ENCODE measurements at regions not wholly inside any gene's neighbourhood (a gene's known extent, or its start where the extent isn't known, plus 50 kb on each side); places are given as distances from the start of the nearest gene placed in this dataset.

DNA sequence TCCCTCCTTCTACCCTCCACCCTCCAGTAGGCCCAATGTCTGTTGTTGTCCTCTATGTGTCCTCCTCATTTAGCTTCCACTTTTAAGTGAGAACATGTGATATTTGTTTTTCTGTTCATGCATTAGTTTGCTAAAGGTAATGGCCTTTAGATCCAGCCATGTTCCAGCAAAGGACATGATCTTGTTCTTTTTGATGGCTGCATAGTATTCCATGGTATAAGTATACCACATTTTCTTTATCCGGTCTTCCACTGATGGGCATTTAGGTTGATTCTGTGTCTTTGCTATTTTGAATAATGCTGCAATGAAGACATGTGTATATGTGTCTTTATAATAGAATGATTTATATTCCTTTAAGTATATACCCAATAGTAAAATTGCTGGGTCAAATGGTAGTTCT lies 232.5 kb upstream of the PRR16 start:
- H3K27me3 ChIP-seq (ENCODE audit: control insufficient read depth, insufficient read depth, low read length): no peaks in the 10 kb centered on the region
- H2AFZ ChIP-seq: no peak overlapping the region
- H3K4me2 ChIP-seq (ENCODE audit: low read length): no peak overlapping the region
- no peak overlapping the region for H3K9ac ChIP-seq
- H3K4me3 ChIP-seq (ENCODE audit: low read depth, low read length): no peak overlapping the region
- H3K36me3 ChIP-seq (ENCODE audit: control insufficient read depth, insufficient read depth, low read length): no peaks in the 10 kb centered on the region
- H3K9me3 ChIP-seq (ENCODE audit: control insufficient read depth, low read length): no peaks in the 10 kb centered on the region
- H3K27ac ChIP-seq: no peak overlapping the region
- TF ChIP-seq, protein P1, sequence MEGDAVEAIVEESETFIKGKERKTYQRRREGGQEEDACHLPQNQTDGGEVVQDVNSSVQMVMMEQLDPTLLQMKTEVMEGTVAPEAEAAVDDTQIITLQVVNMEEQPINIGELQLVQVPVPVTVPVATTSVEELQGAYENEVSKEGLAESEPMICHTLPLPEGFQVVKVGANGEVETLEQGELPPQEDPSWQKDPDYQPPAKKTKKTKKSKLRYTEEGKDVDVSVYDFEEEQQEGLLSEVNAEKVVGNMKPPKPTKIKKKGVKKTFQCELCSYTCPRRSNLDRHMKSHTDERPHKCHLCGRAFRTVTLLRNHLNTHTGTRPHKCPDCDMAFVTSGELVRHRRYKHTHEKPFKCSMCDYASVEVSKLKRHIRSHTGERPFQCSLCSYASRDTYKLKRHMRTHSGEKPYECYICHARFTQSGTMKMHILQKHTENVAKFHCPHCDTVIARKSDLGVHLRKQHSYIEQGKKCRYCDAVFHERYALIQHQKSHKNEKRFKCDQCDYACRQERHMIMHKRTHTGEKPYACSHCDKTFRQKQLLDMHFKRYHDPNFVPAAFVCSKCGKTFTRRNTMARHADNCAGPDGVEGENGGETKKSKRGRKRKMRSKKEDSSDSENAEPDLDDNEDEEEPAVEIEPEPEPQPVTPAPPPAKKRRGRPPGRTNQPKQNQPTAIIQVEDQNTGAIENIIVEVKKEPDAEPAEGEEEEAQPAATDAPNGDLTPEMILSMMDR (IDR thresholded peaks at IDR 0.05): no peak
- H3K4me1 ChIP-seq: no peaks in the 10 kb centered on the region
- no peaks in the 10 kb centered on the region for H3K79me2 ChIP-seq

DNA sequence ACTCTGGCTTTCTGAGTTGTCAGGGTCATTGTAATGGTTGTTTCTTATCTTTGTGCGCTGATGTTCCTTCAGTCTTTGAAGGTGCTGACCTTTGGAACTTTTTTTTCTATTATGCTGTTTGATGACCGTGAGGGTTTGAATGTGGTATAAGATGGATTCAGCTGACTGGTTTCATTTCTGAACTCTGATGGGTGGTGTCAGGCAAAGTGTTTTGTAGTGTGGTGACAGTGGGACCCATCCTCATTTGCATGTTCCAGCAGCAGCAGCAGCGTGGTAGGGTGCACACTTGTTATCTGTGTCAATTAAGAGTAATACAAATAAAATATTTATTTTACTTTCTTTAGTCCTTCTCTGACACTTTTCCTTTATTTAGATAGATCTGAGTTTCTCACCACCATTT lies 227.7 kb upstream of the PRR16 start:
- Histone ChIP-seq H3K27ac (no peak overlapping the region), H2AFZ (no peak overlapping the region), H3K9ac (no peak overlapping the region), H3K4me3 (ENCODE audit: low read depth, low read length) (no peak overlapping the region), H3K4me2 (ENCODE audit: low read length) (no peak overlapping the region), H3K27me3 (ENCODE audit: control insufficient read depth, insufficient read depth, low read length) (no peaks in the 10 kb centered on the region), H3K9me3 (ENCODE audit: control insufficient read depth, low read length) (no peaks in the 10 kb centered on the region), H3K79me2 (no peaks in the 10 kb centered on the region), H3K4me1 (no peaks in the 10 kb centered on the region), H3K36me3 (ENCODE audit: control insufficient read depth, insufficient read depth, low read length) (no peaks in the 10 kb centered on the region)
- TF ChIP-seq, protein P1 (IDR thresholded peaks at IDR 0.05): no peak

DNA sequence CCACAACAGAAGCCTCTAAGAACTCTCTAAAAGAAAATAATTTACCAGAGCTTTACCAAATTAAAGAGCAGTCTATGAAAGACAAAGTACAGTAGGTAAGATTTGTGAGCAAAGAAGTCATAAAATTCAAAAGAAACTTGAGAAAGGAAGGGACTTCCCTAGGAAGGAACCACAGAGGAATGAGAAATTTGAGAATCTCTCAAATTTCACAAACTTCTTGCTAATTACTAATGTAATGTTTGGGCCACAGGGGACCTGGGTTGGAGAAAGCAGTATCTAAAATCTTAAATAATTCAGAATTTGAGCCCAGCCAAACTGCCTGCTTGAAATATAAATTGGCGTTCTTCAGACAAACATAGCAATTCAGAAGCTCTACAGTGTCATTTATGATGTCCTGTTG lies 225.0 kb upstream of the PRR16 start:
- Histone ChIP-seq H3K9me3 (ENCODE audit: control insufficient read depth, low read length) (no peaks in the 10 kb centered on the region), H3K9ac (no peak overlapping the region), H3K4me1 (no peaks in the 10 kb centered on the region), H3K4me2 (ENCODE audit: low read length) (no peak overlapping the region), H2AFZ (no peak overlapping the region), H3K4me3 (ENCODE audit: low read depth, low read length) (no peak overlapping the region), H3K27me3 (ENCODE audit: control insufficient read depth, insufficient read depth, low read length) (no peaks in the 10 kb centered on the region), H3K36me3 (ENCODE audit: control insufficient read depth, insufficient read depth, low read length) (no peaks in the 10 kb centered on the region), H3K27ac (no peak overlapping the region), H3K79me2 (no peaks in the 10 kb centered on the region)
- TF ChIP-seq, protein P1 (IDR thresholded peaks at IDR 0.05): no peak

DNA sequence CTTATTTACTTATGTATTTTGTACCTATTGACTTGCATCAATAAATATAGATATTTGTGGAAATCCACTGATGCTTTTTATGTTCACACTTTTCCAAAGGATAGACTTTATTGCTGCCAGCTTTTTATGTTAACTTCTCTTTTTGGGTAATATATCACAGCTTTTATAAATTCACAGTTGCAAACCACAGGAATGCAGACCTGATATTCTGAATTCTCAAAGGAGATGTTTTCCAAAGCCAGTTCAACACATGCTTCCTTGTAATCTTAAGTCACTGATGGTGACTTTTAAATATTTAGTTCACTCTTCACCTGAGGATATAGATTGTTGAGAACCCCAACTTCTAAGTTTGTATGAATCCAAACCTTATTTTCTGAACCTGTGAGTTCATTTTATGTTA lies 223.4 kb upstream of the PRR16 start:
- Histone ChIP-seq H3K4me2 (ENCODE audit: low read length) (no peak overlapping the region), H2AFZ (no peak overlapping the region), H3K4me1 (no peaks in the 10 kb centered on the region), H3K4me3 (ENCODE audit: low read depth, low read length) (no peak overlapping the region), H3K27ac (no peak overlapping the region), H3K79me2 (no peaks in the 10 kb centered on the region), H3K27me3 (ENCODE audit: control insufficient read depth, insufficient read depth, low read length) (no peaks in the 10 kb centered on the region), H3K9me3 (ENCODE audit: control insufficient read depth, low read length) (no peaks in the 10 kb centered on the region), H3K9ac (no peak overlapping the region), H3K36me3 (ENCODE audit: control insufficient read depth, insufficient read depth, low read length) (no peaks in the 10 kb centered on the region)
- TF ChIP-seq, protein P1 (IDR thresholded peaks at IDR 0.05): no peak

DNA sequence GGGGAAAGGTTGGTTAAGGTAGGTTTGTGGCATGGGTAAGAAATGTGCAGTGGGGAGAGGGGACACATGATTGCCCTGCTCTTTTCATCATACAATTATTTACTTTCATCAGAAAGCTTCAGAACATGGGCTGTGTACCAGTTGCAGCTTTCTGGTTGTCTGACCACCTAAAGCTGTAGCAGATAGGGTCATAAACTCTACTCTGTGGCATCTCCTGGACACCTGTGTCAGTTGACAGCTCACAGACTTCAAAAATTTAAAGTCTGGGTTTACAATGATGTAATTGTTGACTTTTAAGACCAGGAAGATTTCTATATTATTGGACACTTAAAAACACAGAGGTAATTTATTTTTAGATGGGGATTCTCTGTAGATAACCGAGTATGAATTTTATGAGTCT lies 222.7 kb upstream of the PRR16 start:
- H3K36me3 ChIP-seq (ENCODE audit: control insufficient read depth, insufficient read depth, low read length): no peaks in the 10 kb centered on the region
- H3K4me2 ChIP-seq (ENCODE audit: low read length): no peak overlapping the region
- TF ChIP-seq, protein P1 (IDR thresholded peaks at IDR 0.05): no peak
- no peak overlapping the region for H3K27ac ChIP-seq
- no peaks in the 10 kb centered on the region for H3K79me2 ChIP-seq
- no peak overlapping the region for H3K9ac ChIP-seq
- H3K27me3 ChIP-seq (ENCODE audit: control insufficient read depth, insufficient read depth, low read length): no peaks in the 10 kb centered on the region
- H3K4me3 ChIP-seq (ENCODE audit: low read depth, low read length): no peak overlapping the region
- no peak overlapping the region for H2AFZ ChIP-seq
- no peaks in the 10 kb centered on the region for H3K9me3 ChIP-seq (ENCODE audit: control insufficient read depth, low read length)
- H3K4me1 ChIP-seq: no peaks in the 10 kb centered on the region
